ENCODE measurements at regions not wholly inside any gene's neighbourhood (a gene's known extent, or its start where the extent isn't known, plus 50 kb on each side); places are given as distances from the start of the nearest gene placed in this dataset.

DNA sequence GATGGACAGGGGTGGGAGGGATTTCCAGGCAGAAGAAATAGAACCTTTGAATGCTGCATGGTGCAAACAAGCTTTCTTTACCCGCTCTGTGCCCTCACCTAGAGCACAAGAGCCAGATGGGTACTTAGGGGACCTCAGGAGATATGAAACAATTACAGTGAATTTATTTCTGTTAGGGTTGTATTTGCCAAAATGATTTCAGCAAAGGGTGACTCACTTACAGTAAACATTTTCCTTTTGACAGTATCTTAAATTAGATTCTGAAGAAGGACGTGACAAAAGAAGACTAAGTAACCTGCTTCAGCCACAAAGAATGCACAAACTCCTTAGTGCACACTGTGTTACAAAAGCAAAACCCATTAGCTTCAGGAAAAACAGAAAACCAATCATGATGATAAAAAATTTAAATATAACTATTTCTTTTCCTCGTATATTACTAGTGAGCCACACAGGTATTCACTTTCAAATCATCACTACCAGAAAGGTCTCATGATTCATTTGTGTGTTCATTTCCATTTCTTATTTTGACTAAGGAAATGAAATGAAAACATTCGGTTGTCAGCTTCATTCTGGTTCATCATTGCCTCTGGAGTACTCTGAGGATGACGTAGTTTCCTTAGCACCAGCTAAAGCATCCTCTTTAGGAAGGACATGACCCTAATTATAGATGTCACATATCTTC lies 158.8 kb downstream of the NHLRC3 start:
- Histone ChIP-seq H3K27me3 (no peaks in the 10 kb centered on the region), H3K27ac (no peak overlapping the region), H3K4me3 (no peak overlapping the region), H3K4me1 (no peaks in the 10 kb centered on the region), H3K36me3 (no peaks in the 10 kb centered on the region), H3K9me3 (no peaks in the 10 kb centered on the region)
- no peak for TF ChIP-seq POLR2A (IDR thresholded peaks at IDR 0.05)
- TF ChIP-seq, protein P1, sequence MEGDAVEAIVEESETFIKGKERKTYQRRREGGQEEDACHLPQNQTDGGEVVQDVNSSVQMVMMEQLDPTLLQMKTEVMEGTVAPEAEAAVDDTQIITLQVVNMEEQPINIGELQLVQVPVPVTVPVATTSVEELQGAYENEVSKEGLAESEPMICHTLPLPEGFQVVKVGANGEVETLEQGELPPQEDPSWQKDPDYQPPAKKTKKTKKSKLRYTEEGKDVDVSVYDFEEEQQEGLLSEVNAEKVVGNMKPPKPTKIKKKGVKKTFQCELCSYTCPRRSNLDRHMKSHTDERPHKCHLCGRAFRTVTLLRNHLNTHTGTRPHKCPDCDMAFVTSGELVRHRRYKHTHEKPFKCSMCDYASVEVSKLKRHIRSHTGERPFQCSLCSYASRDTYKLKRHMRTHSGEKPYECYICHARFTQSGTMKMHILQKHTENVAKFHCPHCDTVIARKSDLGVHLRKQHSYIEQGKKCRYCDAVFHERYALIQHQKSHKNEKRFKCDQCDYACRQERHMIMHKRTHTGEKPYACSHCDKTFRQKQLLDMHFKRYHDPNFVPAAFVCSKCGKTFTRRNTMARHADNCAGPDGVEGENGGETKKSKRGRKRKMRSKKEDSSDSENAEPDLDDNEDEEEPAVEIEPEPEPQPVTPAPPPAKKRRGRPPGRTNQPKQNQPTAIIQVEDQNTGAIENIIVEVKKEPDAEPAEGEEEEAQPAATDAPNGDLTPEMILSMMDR (IDR thresholded peaks at IDR 0.05) = no peak
- no peak for DNase-seq

GRCh38 chr13:39197647-39198007 lies 159.4 kb downstream of the NHLRC3 start:
- no peaks in the 10 kb centered on the region for H3K9me3 ChIP-seq
- DNase-seq = no peak
- no peaks in the 10 kb centered on the region for H3K36me3 ChIP-seq
- H3K27me3 ChIP-seq = no peaks in the 10 kb centered on the region
- no peak overlapping the region for H3K4me3 ChIP-seq
- H3K4me1 ChIP-seq = no peaks in the 10 kb centered on the region
- H3K27ac ChIP-seq = no peak overlapping the region
- no peak for TF ChIP-seq POLR2A (IDR thresholded peaks at IDR 0.05)
- TF ChIP-seq, protein P1 (IDR thresholded peaks at IDR 0.05) = no peak

DNA sequence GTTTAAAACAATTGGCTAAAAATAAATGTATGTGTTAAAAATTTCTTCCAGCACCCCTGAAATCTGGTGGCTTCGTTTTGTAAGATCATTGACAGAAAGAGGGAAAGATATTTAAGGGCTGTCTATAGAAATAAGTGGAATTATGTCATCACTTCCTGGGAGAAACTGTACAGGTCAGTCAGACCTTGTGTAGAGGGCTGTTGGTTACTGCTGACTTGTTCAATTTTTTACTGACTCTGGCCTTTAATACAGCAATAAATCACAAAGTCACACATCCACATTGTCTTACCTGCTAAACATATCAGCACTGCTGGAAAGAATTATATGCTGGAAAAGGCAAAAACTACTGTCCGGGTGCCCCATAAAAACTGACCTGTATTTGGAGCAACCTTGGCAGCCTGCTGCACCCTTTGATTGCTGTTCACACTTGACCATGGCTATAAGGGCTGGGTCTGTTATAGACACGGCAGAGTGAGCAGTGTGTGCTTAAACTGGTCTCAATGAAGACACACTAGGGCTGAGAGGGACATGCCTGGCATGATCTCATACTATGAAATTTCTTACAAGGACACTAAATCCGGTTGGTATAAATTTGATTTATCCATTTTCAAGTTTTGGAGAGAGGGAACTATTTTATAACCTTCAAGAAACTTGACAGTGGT lies 162.1 kb downstream of the NHLRC3 start:
- TF ChIP-seq, protein P1 (IDR thresholded peaks at IDR 0.05) = no peak
- no peak for TF ChIP-seq POLR2A (IDR thresholded peaks at IDR 0.05)
- Histone ChIP-seq H3K27me3 (no peaks in the 10 kb centered on the region), H3K27ac (no peak overlapping the region), H3K4me3 (no peak overlapping the region), H3K4me1 (no peaks in the 10 kb centered on the region), H3K36me3 (no peaks in the 10 kb centered on the region), H3K9me3 (no peaks in the 10 kb centered on the region)
- DNase-seq = no peak

GRCh38 chr13:39201180-39201579 lies 162.9 kb downstream of the NHLRC3 start:
- TF ChIP-seq POLR2A (IDR thresholded peaks at IDR 0.05) = no peak
- TF ChIP-seq, protein P1 (IDR thresholded peaks at IDR 0.05) = no peak
- no peaks in the 10 kb centered on the region for H3K27me3 ChIP-seq
- H3K27ac ChIP-seq = no peak overlapping the region
- no peak overlapping the region for H3K4me3 ChIP-seq
- H3K36me3 ChIP-seq = no peaks in the 10 kb centered on the region
- H3K9me3 ChIP-seq = no peaks in the 10 kb centered on the region
- no peak for DNase-seq
- no peaks in the 10 kb centered on the region for H3K4me1 ChIP-seq

- H3K27me3 ChIP-seq = no peaks in the 10 kb centered on the region
- no peak overlapping the region for H3K4me3 ChIP-seq
- H3K27ac ChIP-seq = no peak overlapping the region
- H3K36me3 ChIP-seq = no peaks in the 10 kb centered on the region
- no peaks in the 10 kb centered on the region for H3K9me3 ChIP-seq
- TF ChIP-seq, protein P1 (IDR thresholded peaks at IDR 0.05) = no peak
- no peak for TF ChIP-seq POLR2A (IDR thresholded peaks at IDR 0.05)
- no peak for DNase-seq
- H3K4me1 ChIP-seq = no peaks in the 10 kb centered on the region
Observed at GRCh38 chr13:39202746-39203145, 164.5 kb downstream of the NHLRC3 start.

Measured in Peyer's patch (tissue), 4 donors.